ENCODE measurements at regions not wholly inside any gene's neighbourhood (a gene's known extent, or its start where the extent isn't known, plus 50 kb on each side); places are given as distances from the start of the nearest gene placed in this dataset.

- no peaks in the 10 kb centered on the region for H3K9me3 Mint-ChIP-seq
- H3K27me3 Mint-ChIP-seq (ENCODE audit: insufficient read depth) = no peaks in the 10 kb centered on the region
- Histone ChIP-seq H3K36me3 (ENCODE audit: control insufficient read depth, insufficient read depth, low read length) (no peaks in the 10 kb centered on the region), H3K9ac (ENCODE audit: extremely low read depth, low read length, poor library complexity, severe bottlenecking) (peak overlapping the region; percentile 58), H3K4me3 (ENCODE audit: low read length) (no peak overlapping the region), H3K27ac (ENCODE audit: low read depth, low read length) (peak overlapping the region; percentile 21), H3K4me1 (ENCODE audit: control insufficient read depth, insufficient read depth, low read length) (peaks cover 9% of the 10 kb centered on the region), H3K9me3 (ENCODE audit: control insufficient read depth, low read length) (no peaks in the 10 kb centered on the region), H3K27me3 (ENCODE audit: control insufficient read depth, insufficient read depth, low read length, poor library complexity, severe bottlenecking) (no peaks in the 10 kb centered on the region)
- DNase-seq = peak; percentile 67
- 20 to 42% methylated on average over 3 of the region's 3 CpGs for WGBS, 2 experiments (ENCODE audit: insufficient coverage in 1 of 2, insufficient read length in 1 of 2)
- no peak overlapping the region for H3K4me3 Mint-ChIP-seq
- H3K36me3 Mint-ChIP-seq (ENCODE audit: low read depth) = no peaks in the 10 kb centered on the region
- H3K27ac Mint-ChIP-seq = peak overlapping the region; percentile 96
- TF ChIP-seq, protein P1, sequence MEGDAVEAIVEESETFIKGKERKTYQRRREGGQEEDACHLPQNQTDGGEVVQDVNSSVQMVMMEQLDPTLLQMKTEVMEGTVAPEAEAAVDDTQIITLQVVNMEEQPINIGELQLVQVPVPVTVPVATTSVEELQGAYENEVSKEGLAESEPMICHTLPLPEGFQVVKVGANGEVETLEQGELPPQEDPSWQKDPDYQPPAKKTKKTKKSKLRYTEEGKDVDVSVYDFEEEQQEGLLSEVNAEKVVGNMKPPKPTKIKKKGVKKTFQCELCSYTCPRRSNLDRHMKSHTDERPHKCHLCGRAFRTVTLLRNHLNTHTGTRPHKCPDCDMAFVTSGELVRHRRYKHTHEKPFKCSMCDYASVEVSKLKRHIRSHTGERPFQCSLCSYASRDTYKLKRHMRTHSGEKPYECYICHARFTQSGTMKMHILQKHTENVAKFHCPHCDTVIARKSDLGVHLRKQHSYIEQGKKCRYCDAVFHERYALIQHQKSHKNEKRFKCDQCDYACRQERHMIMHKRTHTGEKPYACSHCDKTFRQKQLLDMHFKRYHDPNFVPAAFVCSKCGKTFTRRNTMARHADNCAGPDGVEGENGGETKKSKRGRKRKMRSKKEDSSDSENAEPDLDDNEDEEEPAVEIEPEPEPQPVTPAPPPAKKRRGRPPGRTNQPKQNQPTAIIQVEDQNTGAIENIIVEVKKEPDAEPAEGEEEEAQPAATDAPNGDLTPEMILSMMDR (conservative IDR thresholded peaks at IDR 0.05) = no peak
- H3K4me1 Mint-ChIP-seq = peaks cover 41% of the 10 kb centered on the region
These were observed 89.4 kb upstream of the GATA6 start for GRCh38 chr18:22080035-22080434.

- H3K9ac ChIP-seq (ENCODE audit: extremely low read depth, low read length, poor library complexity, severe bottlenecking) = no peak overlapping the region
- WGBS, 2 experiments (ENCODE audit: insufficient coverage in 1 of 2, insufficient read length in 1 of 2) = 95 to 98% methylated on average over 10 to 14 of the region's 14 CpGs
- H3K9me3 ChIP-seq (ENCODE audit: control insufficient read depth, low read length) = no peaks in the 10 kb centered on the region
- H3K27me3 Mint-ChIP-seq (ENCODE audit: insufficient read depth) = no peaks in the 10 kb centered on the region
- DNase-seq = no peak
- no peaks in the 10 kb centered on the region for H3K36me3 ChIP-seq (ENCODE audit: control insufficient read depth, insufficient read depth, low read length)
- H3K36me3 Mint-ChIP-seq (ENCODE audit: low read depth) = no peaks in the 10 kb centered on the region
- TF ChIP-seq, protein P1 (conservative IDR thresholded peaks at IDR 0.05) = no peak
- peaks cover 14% of the 10 kb centered on the region for H3K4me1 ChIP-seq (ENCODE audit: control insufficient read depth, insufficient read depth, low read length)
- no peak overlapping the region for H3K4me3 Mint-ChIP-seq
- H3K27ac Mint-ChIP-seq = peak overlapping the region; percentile 91
- H3K27me3 ChIP-seq (ENCODE audit: control insufficient read depth, insufficient read depth, low read length, poor library complexity, severe bottlenecking) = no peaks in the 10 kb centered on the region
- H3K27ac ChIP-seq (ENCODE audit: low read depth, low read length) = no peak overlapping the region
- H3K4me1 Mint-ChIP-seq = peaks cover 45% of the 10 kb centered on the region
- H3K4me3 ChIP-seq (ENCODE audit: low read length) = no peak overlapping the region
- H3K9me3 Mint-ChIP-seq = no peaks in the 10 kb centered on the region
These were observed 87.0 kb upstream of the GATA6 start for GRCh38 chr18:22082408-22082807.

GRCh38 chr18:22084547-22084946 lies 84.8 kb upstream of the GATA6 start:
- H3K27ac ChIP-seq (ENCODE audit: low read depth, low read length) = no peak overlapping the region
- peak overlapping the region; percentile 90 for H3K27ac Mint-ChIP-seq

More at GRCh38 chr18:22084547-22084946, 84.8 kb upstream of the GATA6 start:
- WGBS, 2 experiments (ENCODE audit: insufficient coverage in 1 of 2, insufficient read length in 1 of 2) = 77 to 86% methylated on average over 8 to 13 of the region's 13 CpGs
- no peaks in the 10 kb centered on the region for H3K27me3 Mint-ChIP-seq (ENCODE audit: insufficient read depth)
- peak; percentile 81 for DNase-seq
- Histone ChIP-seq H3K27me3 (ENCODE audit: control insufficient read depth, insufficient read depth, low read length, poor library complexity, severe bottlenecking) (no peaks in the 10 kb centered on the region), H3K9me3 (ENCODE audit: control insufficient read depth, low read length) (no peaks in the 10 kb centered on the region), H3K36me3 (ENCODE audit: control insufficient read depth, insufficient read depth, low read length) (no peaks in the 10 kb centered on the region), H3K4me1 (ENCODE audit: control insufficient read depth, insufficient read depth, low read length) (peaks cover 14% of the 10 kb centered on the region), H3K9ac (ENCODE audit: extremely low read depth, low read length, poor library complexity, severe bottlenecking) (no peak overlapping the region), H3K4me3 (ENCODE audit: low read length) (no peak overlapping the region)
- TF ChIP-seq, protein P1 (conservative IDR thresholded peaks at IDR 0.05) = no peak
- peaks cover 44% of the 10 kb centered on the region for H3K4me1 Mint-ChIP-seq
- no peaks in the 10 kb centered on the region for H3K36me3 Mint-ChIP-seq (ENCODE audit: low read depth)
- H3K9me3 Mint-ChIP-seq = no peaks in the 10 kb centered on the region
- H3K4me3 Mint-ChIP-seq = no peak overlapping the region

Data from endodermal cell (in vitro differentiated cells).